HT1080 (cell line): ENCODE measurements at regions not wholly inside any gene's neighbourhood (a gene's known extent, or its start where the extent isn't known, plus 50 kb on each side); places are given as distances from the start of the nearest gene placed in this dataset.
A peak's percentile ranks its signal among the peaks of the same experiment; 100 is the strongest.
"Not testable (repeated sequence)": the region's sequence is repeated elsewhere in the genome, so short reads cannot be mapped to it uniquely, and the experiment has no call there.

Experiments used
- DNase-seq: peaks from one replicate; pipeline ENCODE4 v3.0.0-alpha.2; 2015; ENCODE audit warnings: low read depth

GRCh38 chr13:110809871-110810486 is 96.5 kb downstream of the ING1 start:
- DNase-seq: no peak

GRCh38 chr13:110811008-110811720 is 97.7 kb downstream of the ING1 start:
- DNase-seq: no peak

- DNase-seq: no peak
Observed at GRCh38 chr13:110811771-110812120, 98.2 kb downstream of the ING1 start.

GRCh38 chr13:110812121-110812868 is 98.8 kb downstream of the ING1 start:
- DNase-seq: no peak

GRCh38 chr13:110812869-110813645 is 99.6 kb downstream of the ING1 start:
- DNase-seq: no peak

GRCh38 chr13:110813646-110814624 is 100.4 kb downstream of the ING1 start:
- DNase-seq: no peak

GRCh38 chr13:110815471-110816204 is 99.2 kb downstream of the ANKRD10 start:
- no peak for DNase-seq

GRCh38 chr13:110816500-110816899 is 98.4 kb downstream of the ANKRD10 start:
- DNase-seq: no peak

- DNase-seq: no peak
Observed at GRCh38 chr13:110817143-110817542, 97.7 kb downstream of the ANKRD10 start.

GRCh38 chr13:110818747-110819146 is 96.1 kb downstream of the ANKRD10 start:
- DNase-seq: no peak

- DNase-seq: peak; percentile 73
Observed at GRCh38 chr13:110819203-110820014, 95.5 kb downstream of the ANKRD10 start.

- DNase-seq: no peak
Observed at GRCh38 chr13:110820322-110820721, 94.5 kb downstream of the ANKRD10 start.

- not testable (repeated sequence) for DNase-seq
Observed at GRCh38 chr13:110821837-110822668, 92.8 kb downstream of the ANKRD10 start.

GRCh38 chr13:110822669-110822945 is 92.3 kb downstream of the ANKRD10 start:
- DNase-seq: no peak

- no peak for DNase-seq
Observed at GRCh38 chr13:110824702-110825300, 90.1 kb downstream of the ANKRD10 start.

GRCh38 chr13:110825516-110825915 is 89.4 kb downstream of the ANKRD10 start:
- no peak for DNase-seq

GRCh38 chr13:110826101-110826500 is 88.8 kb downstream of the ANKRD10 start:
- DNase-seq: no peak
